ENCODE measurements at regions not wholly inside any gene's neighbourhood (a gene's known extent, or its start where the extent isn't known, plus 50 kb on each side); places are given as distances from the start of the nearest gene placed in this dataset.

- no peak for TF ChIP-seq CTCF (IDR thresholded peaks at IDR 0.05 in 2 of 3, conservative IDR thresholded peaks at IDR 0.05 in 1 of 3; ENCODE audit: control insufficient read depth in 2 of 3, extremely low read depth in 1 of 3, insufficient read depth in 1 of 3, low read depth in 3 of 3, low read length in 3 of 3)
- no peak for TF ChIP-seq POLR2A (IDR thresholded peaks at IDR 0.05; ENCODE audit: low read depth, low read length)
- no peak for TF ChIP-seq BHLHE40 (IDR thresholded peaks at IDR 0.05; ENCODE audit: borderline replicate concordance in 1 of 2, low read depth in 2 of 2, low read length in 1 of 2)
- TF ChIP-seq RCOR1 (conservative IDR thresholded peaks at IDR 0.05; ENCODE audit: low read depth, low read length): no peak
- no peak for TF ChIP-seq BRCA1 (IDR thresholded peaks at IDR 0.05; ENCODE audit: low read depth, low read length)
- TF ChIP-seq RFX5 (IDR thresholded peaks at IDR 0.05; ENCODE audit: low read depth, low read length): no peak
Observed at GRCh38 chr12:13534242-13534641, 337.7 kb downstream of the EMP1 start.

Data from GM12878 (cell line).